ENCODE measurements at regions not wholly inside any gene's neighbourhood (a gene's known extent, or its start where the extent isn't known, plus 50 kb on each side); places are given as distances from the start of the nearest gene placed in this dataset.
"Not testable (repeated sequence)": the region's sequence is repeated elsewhere in the genome, so short reads cannot be mapped to it uniquely, and the experiment has no call there.

DNA sequence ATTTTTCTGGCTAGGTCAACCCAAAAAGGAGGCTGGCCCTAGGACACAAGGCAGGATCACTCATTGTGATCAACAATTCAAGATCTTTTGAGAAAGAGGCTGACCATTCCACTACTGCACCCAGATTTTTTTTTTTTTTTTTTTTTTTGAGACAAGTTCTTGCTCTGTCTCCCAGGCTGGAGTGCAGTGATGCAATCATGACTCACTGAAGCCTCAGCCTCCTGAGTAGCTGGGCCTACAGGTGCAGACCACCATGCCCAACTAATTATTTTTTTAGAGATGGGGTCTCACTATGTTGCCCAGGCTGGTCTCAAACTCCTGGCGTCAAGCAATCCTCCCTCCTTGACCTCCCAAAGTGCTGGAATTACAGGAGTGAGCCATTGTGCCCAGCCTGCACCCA is 265.4 kb downstream of the SOX9 start:
- not testable (repeated sequence) for DNase-seq (ENCODE audit: low read depth in 3 of 3, low spot score in 1 of 3)

DNA sequence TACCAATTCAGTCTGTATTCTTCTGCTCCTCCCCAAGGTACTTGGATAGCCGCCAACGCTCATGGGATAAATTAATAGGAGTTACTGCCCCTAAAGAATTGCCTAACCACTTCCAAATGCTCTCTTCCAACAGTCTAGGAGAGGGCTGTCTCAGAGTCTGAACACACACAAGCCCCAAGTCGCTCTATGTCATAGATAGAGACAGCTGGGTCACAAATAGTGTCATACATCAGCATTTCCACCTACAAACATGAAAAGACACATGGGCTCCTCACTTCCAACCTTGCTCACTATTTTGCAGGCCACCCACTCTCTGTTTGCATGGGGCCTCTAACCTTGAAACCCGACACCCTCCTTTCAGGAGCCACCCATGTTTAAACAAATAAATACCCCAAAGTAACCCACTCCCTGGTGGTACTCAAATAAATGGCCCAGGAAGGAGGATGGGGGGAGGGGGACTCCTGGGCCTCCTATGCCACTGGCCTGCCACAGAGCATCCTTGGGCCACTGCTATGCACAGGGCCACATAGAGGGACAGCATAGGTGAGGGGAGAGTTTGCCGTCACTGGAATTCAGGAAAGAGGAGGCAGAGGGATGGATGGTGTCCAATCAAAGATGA is 265.9 kb downstream of the SOX9 start:
- no peak for DNase-seq (ENCODE audit: low read depth in 3 of 3, low spot score in 1 of 3)

DNA sequence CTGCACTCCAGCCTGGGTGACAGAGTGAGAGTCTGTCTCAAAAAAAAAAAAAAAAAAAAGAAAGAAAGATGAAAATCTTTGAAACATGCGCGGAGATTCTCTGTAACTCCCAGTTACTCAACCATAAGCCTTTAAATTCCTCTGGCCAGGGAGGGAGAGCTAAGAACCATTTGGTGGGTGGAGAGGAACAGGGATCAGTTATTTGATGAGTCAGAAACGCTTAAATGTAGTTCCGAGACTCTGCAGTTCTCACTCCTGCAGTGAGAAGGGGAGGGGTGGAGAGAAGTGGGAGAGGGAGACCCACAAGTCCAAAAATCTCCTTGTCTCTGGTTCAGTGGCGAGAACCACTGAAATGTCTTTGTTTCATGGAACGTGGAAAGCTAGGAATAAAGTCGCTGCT is 266.7 kb downstream of the SOX9 start:
- DNase-seq (ENCODE audit: low read depth in 3 of 3, low spot score in 1 of 3): no peak

DNA sequence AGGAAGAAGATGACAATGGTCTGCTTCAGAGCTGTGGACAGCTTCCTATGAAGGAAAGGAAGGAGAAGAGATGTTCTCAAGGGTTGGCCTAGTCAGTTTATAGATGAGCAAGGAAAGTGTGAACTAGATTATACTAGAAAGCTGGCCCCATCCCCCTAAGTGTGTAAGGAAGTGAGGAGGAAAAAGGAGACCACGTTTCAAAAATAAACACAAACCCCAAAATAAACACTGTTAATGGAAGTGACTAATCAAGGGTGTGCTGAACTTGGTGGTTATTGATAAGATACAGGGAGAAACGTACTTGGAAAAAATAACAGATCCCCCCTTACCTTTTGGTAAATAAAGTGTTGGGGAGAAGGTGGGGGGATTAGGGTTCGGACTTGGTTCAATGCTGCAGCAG is 267.1 kb downstream of the SOX9 start:
- DNase-seq (ENCODE audit: low read depth in 3 of 3, low spot score in 1 of 3): no peak

DNA sequence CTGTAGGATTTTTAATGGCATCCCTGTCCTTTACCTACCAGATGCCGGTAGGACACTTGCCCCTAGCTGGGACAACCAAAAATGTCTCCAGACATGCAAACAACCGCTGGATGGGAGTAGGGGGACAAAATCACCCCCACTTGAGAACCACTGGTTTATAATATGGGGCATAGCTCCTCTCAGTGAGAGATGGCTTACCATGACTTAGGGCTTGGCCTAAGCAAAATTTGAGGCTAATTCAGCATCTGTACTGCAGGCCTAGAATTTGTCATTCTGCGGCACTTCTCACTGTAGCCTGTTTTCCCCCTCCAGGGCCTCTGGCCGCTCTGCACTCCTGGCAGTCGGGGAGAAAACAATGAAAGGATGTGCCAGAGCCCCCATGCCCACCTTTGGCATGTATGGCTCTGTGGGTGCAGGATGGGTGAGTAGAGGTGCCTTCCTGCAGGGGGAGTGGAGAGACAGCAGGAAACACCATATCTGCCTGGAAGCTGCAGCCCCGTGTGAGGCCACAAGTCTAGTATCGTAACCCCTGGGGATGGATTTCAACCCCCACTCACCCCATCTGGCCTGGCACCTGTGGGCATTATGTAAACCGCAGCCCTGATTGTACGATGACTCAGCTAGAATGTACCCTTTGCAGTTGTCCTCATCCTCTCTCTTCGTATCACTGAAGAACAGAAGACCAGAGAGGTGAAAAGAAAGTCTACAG is 268.1 kb downstream of the SOX9 start:
- DNase-seq (ENCODE audit: low read depth in 3 of 3, low spot score in 1 of 3): no peak

DNA sequence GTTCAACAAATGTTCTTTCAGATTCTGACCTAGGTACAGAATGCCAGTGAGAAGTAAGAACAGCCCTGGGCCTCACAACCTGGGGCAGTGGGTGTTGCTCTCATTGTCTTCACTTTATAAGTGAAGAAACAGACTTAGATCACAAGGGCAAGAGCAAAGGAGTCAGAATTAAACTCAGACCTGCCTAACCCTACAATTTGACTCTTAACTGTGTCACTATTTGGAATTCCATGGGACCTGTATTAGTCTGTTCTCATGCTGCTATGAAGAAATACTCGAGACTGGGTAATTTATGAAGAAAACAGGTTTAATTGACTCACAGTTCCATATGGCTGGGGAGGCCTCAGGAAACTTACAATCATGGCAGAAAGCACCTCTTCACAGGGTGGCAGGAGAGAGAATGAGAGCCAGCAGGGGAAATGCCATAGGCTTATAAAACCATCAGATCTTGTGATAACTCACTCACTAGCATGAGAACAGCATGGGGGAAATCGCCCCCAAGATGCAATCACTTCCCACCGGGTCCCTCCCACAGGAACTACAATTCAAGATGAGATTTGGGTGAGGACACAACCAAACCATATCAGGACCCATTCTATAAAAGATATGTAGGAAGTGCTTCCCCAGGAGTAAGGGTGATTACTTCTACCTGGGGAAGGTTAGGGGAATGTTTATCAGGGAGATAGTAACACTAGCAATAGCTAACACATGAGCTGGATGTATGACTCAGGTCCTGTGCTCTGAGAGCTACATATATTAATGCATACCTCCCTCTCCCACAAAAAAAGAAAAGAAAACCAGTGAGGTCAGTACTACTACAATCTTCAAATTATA is 270.1 kb downstream of the SOX9 start:
- DNase-seq (ENCODE audit: low read depth in 3 of 3, low spot score in 1 of 3): no peak

DNA sequence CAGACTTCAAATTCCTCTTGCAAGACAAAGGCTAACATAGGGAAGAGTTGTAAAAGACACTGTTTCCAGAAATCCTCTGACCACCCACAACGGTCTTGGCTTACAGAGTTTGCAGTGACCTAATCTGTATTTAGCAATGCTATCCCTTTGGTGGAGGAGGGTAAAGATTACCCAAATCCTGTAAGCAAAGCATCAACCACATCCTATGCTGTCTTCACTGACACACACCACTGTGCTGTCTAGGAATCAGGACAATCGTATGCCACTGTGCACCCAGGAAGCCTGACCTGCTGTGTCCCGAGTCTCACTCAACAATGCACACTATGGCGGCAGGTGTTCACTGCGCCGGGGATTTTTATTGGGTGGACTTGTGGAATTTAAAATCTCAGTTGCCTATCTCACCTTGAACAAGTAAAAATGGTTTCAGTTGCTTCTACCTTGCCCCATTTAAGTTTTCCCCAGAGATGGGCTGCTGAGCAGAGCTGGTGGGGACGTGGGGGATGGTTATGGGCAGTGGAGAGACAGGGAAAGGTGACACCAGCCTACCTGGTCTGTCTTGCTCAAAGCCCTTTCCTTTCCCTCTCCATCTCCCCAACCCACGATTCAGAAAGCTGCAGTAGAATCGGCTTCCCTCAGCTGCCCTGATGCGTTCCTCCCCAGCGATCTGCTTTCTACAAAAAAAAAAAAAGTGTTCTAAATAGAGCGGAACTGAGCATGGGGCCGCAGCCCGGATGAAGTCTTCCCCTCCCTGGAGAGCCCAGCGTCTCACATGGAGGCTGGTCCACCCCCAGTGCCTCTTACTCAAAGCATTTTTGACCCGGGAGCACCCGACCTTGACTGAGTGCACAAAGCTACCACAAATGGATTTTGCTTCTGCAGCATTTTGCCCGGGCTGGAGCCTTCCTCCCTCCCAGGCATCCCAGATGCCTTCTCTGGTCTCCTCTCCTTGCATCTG is 271.5 kb downstream of the SOX9 start:
- DNase-seq (ENCODE audit: low read depth in 3 of 3, low spot score in 1 of 3): no peak

DNA sequence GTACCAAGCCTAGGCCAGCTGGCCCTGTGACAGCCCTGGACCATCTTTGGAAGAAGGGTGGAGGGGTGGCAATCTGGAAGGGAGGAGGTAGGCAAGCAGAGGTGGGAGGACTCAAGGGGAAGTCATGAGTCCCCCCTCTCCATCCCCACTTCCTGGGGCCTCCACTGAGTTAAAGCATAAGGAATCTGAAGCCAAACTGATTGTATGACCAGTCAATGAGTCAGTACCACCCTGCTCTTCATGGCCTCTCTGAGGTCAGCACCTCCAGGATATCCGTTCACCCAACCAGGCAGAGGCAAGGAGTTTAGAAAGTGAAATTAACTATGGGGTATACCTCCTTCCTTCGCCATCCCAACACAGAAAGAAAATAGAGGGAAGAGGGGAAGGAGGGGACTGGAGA is 272.7 kb downstream of the SOX9 start:
- DNase-seq (ENCODE audit: low read depth in 3 of 3, low spot score in 1 of 3): no peak

DNA sequence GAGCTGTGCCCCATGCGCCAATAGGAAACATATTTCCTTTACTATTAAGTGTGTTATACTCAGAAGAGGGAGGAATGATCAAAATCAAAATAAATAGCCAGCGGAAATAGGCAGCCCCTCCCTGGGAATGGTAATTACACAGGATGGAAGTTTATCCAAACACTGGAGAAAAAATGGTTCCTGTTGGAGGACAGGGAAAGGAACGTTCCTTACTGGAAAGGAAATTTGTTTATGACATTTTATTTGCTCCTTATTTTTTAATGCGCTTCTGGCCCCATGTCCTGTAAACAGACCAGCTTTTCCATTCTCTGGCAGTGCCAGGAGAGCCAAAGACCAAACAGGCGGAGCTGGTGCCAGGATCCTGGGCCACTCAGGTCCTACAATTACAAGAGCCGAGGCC is 273.7 kb downstream of the SOX9 start:
- no peak for DNase-seq (ENCODE audit: low read depth in 3 of 3, low spot score in 1 of 3)

DNA sequence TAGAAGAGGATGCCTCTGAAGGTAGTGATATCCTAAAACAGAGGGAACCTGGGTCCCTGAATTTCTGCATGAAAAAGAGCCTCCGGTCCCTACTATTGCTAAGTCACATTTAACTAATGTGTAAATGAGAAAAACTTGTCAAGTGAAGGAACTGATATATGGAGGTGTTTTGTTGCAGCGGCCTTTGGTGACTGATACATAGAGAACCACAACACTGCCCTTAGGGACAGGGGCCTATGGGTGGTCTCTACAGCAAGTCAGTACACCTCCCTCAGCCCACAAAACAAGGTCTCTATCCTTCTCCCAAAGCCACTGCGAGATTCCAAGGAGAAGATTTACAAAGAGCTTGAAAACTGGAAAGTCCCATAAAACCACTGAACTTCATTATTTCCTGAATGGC is 275.3 kb downstream of the SOX9 start:
- DNase-seq (ENCODE audit: low read depth in 3 of 3, low spot score in 1 of 3): no peak

DNA sequence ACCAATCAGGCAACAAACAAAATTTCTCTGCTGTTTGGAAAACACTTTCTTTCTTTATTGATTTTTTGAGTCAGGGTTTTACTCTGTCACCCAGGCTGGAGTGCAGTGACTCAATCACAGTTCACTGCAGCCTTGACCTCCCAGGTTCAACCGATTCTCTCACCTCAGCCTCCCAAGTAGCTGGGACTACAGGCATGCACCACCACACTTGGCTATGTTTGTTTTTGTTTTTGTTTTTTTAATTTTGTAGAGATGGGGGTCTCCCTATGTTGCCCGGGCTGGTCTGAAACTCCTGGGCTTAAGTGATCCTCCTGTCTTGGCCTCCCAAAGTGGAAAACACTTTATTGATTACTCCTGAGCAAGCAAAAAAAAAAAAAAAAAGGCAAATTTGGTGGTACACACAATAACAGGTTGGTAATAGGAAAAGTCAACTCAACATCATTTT is 276.4 kb downstream of the SOX9 start:
- no peak for DNase-seq (ENCODE audit: low read depth in 3 of 3, low spot score in 1 of 3)

DNA sequence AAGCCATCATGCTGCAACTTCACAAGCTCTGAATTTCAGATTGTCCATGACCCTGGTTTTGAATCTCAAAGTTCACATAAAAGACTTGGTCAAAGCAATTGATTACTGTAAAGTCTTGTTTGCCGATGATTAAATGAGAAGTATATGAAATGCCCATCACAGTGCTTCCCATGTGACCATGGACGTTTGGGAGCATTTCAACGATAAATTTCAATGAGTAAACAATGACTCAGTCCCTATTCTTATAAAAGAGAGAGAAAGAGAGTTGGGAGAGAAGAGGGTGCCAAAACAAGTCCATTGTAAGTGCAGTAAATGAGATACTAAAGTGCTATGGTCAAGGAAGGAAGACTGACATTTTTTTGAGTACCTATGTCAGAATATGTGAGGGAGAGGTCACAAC is 276.9 kb downstream of the SOX9 start:
- DNase-seq (ENCODE audit: low read depth in 3 of 3, low spot score in 1 of 3): no peak

DNA sequence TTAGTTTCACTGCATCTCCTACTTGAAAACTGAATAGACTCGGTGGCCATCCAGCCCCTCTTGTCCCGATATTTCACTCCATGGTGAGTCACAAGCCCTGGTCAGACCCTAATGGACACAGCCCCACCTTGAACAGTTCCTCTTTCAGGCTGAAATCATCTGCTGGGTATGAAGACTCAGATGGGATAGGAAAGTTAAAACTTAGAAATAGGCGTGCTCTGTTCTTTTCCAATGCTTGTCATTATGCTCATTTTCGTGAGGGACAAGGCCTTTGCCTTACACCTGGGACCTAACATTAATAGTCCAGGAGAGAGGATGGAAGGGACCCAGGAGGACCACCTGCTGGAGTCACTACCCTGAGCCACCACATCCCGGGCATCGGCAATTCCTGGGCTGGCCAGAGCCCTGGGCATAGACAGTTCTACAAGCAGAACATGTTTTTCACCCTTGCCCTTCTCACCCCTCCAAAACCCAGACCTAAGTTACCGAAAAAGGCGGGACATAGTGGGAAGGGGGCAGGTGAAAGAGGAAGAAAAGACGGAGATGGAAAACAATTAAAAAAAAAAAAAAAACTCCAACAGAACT is 278.3 kb downstream of the SOX9 start:
- no peak for DNase-seq (ENCODE audit: low read depth in 3 of 3, low spot score in 1 of 3)

DNA sequence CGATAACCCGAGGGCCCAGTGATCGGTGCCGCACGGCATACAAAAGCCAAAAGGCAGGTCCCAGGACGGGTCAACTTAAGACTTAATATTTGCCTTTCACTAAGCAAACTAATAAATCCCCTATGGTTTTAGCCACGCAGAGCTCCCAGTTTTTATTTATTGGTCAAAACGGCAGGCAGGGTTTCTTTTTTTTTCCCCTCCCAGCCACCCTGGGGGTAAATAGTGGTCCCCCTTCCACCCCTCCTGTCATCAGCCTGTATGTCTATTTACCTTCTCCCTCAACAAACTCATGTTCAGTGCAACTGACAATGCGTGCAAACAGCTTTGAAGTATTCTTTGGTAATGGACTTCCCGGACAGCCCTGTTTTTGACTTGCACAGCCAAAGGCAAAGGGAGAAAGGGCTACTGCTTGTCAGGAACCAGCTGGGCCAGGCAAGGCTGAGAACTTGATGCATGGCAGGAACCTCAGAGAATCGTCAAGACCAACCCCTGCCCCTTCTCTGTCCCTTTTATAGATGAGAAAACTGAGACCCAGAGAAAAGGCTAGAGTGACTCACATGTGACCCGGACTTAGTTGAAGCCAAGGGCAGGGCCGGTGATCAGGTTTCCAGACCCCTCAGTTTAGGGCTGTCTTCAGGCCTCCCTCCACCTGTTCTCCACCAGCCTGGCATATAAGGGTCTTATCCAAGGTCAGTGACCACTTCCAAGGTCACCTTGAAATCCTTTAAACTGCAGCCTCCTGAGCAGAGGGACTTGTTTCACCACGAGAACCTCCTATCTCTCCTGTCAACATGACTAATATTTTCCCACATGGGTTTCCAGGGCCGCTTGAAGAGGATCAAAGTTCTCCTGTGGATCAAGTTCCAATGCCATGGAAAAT is 279.0 kb downstream of the SOX9 start:
- DNase-seq (ENCODE audit: low read depth in 3 of 3, low spot score in 1 of 3): no peak

DNA sequence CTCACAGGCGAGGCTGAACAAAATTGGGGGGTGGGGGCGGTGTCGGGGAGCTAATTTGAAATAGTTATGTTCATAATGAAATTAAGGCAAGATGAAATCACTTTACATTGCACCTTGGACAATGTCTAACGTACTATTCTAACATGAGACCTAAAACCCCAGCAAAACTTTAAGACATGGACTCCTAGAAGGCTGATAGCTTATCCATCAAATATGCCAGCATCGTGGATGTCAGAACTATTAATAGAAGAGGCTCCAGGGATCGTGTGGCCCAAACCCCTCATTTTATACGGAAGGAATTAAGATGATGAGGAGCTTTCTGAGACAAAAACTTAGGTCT is 279.6 kb downstream of the SOX9 start:
- DNase-seq (ENCODE audit: low read depth in 3 of 3, low spot score in 1 of 3): no peak

DNA sequence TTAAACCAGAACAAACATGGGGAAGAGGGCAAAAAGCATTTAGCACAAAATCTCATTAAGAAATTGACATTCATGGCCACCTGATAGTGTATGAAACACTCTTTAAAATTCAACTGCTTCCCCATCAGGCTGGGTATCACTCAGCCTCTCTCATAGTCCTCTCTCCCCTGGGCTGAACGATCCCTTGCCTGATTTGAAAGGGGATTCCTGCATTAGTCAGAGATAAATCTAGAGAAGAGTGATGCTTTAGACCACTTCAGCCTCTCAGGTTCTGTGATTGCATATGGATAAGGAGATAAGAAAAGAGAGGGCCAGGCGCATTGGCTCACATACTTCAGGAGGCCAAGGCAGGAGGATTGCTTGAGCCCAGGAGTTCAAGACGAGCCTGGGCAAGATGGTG is 280.0 kb downstream of the SOX9 start:
- DNase-seq (ENCODE audit: low read depth in 3 of 3, low spot score in 1 of 3): no peak

DNA sequence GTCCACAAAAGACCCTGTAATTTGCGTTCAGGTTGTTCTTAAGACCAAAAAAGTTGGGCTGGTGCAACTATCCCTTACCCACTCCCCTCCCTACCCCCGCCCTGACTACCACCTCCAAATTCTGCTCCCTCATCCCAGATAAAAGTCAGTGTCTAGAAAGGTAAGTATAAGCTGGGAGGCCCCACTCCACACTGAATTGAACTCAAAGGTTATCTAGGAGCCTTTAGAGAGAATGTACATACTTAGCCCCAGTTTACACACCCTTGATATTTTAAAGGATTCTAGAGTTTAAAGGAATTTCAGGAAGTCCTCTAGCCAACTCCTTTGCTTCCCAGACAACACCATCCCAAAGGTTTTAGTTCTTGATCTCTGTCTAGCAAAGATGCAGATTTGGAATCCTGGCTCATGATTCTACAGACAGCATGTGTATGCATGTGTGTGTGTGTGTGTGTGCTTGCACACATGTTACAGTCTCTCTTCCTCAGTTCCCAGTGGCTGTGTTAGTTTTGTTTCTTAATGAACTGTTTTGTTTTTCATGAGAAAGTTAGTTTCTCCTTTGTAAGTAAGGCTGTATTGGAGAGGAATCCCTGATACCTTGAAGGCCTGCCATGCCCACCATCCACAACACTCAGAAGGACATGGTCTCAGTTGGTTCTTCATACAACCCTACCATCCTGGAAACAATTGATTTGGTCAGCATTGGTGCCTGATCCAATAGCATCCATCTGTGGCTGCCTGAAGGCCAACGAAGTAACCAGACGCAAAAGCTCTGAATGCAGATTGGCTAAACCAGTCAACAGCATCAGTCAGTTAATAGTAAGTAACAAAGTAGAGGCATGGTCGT is 281.3 kb downstream of the SOX9 start:
- DNase-seq (ENCODE audit: low read depth in 3 of 3, low spot score in 1 of 3): no peak

DNA sequence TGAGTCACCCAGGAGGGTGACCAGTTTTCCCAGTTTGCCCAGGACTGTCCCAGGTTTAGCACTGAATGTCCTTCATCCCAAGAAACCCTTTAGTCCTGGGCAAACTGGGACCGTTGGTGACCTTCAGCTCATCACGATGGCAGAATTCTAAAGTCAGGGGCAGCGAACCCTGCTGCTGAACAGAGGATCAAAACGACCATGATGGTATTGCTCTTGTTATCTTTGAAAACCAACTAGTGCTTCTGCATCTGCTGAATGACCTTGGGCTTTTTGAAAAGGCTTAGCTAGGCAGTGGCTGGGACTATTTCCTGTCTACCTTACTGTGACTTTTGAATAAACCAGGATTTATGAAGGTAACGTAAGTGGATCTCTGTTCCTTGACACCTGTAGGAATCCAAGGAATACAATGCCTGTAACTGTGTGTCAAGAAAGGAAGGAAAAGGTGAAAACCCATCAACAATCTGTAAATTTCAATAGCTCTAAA is 281.9 kb downstream of the SOX9 start:
- DNase-seq (ENCODE audit: low read depth in 3 of 3, low spot score in 1 of 3): no peak

DNA sequence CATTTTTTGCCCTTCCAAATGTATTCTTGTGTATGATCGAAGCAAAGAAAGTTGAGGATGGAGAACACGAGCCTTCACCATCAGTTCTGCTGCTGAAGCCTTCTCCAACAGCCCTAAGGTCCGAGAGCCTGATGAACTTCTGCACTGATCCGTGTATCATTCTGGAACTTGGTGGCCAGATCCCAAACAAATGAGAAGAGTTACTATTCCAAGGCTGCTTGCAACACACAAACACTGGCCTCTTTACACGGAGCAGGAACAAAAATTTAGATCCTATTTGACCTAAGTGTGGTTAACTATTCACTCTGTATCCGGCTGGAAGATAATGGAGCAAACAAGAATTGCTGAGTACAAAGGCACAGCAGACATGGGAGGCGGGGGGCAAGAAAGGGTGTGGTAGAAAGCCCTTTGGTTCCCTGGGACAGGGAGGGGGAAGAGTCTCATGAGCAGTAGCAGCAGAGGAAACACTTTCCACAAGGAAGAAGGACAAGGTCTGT is 282.9 kb downstream of the SOX9 start:
- no peak for DNase-seq (ENCODE audit: low read depth in 3 of 3, low spot score in 1 of 3)
